C4-2B (cell line): ENCODE measurements at regions not wholly inside any gene's neighbourhood (a gene's known extent, or its start where the extent isn't known, plus 50 kb on each side); places are given as distances from the start of the nearest gene placed in this dataset.

ENCODE experiments used
- H3K27ac ChIP-seq: fragments of 450-650 bp; 2 replicates; pipeline ENCODE4 v1.5.1; 2017
- ZFX ChIP-seq: fragments of 450-650 bp; IDR thresholded peaks from 2 replicates; pipeline ENCODE4 v1.6.1; 2017
- TF ChIP-seq, protein P1 (sequence below): fragments of 450-650 bp; conservative IDR thresholded peaks from 2 replicates; pipeline ENCODE4 v1.5.1; 2017; ENCODE audit warnings: mild to moderate bottlenecking

- TF ChIP-seq, protein P1, sequence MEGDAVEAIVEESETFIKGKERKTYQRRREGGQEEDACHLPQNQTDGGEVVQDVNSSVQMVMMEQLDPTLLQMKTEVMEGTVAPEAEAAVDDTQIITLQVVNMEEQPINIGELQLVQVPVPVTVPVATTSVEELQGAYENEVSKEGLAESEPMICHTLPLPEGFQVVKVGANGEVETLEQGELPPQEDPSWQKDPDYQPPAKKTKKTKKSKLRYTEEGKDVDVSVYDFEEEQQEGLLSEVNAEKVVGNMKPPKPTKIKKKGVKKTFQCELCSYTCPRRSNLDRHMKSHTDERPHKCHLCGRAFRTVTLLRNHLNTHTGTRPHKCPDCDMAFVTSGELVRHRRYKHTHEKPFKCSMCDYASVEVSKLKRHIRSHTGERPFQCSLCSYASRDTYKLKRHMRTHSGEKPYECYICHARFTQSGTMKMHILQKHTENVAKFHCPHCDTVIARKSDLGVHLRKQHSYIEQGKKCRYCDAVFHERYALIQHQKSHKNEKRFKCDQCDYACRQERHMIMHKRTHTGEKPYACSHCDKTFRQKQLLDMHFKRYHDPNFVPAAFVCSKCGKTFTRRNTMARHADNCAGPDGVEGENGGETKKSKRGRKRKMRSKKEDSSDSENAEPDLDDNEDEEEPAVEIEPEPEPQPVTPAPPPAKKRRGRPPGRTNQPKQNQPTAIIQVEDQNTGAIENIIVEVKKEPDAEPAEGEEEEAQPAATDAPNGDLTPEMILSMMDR = no peak
- TF ChIP-seq ZFX = no peak
- no peak overlapping the region for H3K27ac ChIP-seq
These were observed 209.8 kb upstream of the IER5L start for GRCh38 chr9:129387822-129388221.

DNA sequence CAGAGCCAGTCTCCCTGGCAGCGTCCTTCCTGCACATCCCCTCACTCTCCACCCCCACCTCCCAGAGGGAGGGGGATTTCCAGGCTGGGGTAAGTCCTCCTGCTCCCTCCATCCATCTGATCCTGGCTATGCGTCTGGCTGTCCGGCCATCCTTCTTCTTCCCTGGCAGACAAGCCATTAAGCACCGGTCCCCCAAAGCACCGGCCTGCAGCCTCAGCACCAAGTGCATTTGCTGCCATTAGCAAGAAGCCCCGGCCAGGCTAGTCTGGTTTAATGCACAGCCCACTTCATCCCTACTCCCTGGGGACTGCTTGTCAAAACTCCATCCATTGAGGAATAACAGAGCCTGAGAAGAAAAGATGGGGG is 208.7 kb upstream of the IER5L start:
- TF ChIP-seq, protein P1 = no peak
- no peak for TF ChIP-seq ZFX
- no peak overlapping the region for H3K27ac ChIP-seq

DNA sequence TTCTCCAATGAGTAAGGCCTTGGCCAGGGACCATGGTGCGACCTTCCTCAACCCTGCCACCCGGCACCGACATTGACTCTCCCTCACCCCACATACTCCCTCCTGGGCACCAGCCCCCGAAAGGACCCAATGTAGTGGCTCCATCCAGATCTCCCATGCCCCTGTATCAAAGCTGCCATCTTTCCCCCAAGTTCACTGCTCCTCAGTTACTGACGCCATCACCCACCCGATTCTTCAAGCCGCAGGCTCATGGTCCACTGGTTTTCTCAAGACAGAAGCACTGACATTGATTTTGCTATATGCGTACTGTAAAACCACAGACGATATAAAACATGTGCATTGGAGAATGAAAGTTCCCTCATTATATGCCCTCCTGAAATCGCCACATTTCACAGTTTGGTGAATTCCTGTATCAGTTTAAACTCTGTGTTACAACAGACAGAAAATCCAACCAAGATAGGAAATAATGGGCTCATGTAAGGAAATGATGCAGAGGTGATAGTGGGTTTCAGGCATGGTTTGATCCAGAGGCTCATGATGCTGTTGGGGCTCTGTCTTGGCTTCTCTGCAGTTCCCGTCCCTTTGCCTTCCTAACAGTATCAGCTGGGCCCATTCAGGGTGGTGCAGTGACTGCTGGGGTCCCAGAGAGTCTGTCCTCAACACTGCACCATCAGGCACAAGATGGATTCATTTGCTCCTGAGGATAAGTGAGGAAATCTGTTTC is 207.3 kb upstream of the IER5L start:
- TF ChIP-seq, protein P1 = no peak
- no peak for TF ChIP-seq ZFX
- no peak overlapping the region for H3K27ac ChIP-seq

GRCh38 chr9:129384491-129385210 is 206.6 kb upstream of the IER5L start:
- TF ChIP-seq, protein P1 = no peak
- no peak for TF ChIP-seq ZFX
- H3K27ac ChIP-seq = no peak overlapping the region; the same call in 1 of the 2 replicates

DNA sequence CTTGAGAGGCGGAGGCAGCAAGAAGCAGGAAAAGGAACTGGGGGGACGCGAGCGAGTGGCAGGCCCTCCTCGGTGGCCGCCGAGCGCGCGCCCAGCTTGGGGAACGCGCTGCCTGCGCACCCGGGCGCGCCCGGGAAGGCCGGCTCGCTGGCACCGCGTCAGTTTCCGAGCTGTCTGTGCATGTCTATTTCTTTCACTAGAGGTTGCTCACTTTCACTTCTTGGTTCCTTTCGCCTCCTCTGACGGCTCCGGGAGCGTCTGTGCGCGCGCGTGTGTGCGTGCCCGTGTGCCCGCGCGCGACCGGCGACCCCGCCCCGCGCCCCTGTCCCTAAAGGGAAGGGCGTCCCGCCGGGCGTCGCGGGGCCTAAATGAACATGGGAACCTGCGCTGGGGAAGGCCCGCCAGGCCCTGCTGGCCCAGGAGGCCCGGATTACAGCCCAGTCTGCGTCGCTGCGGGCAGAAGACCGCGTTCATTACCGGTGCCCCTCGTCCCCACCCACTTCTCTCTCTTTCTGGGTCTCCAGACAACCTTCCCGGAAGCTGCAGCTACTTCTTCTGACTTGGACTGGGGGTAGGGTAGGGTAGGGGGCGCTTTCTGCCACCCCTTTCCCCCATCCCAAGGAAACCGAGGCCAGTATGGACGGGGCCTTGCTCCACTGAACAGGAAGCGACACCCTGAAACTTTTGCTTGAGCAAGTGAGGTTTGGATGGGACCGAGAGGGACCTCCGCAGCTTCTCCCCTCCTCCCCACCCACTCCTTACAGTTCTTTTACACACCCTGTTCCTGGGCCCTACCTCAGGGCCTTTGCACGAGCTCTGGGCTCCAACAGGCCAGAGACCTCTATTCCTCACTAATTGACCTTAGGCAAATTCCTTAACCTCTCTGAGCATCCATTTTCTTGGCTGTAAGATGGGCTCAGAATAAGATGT is 205.8 kb upstream of the IER5L start:
- TF ChIP-seq, protein P1 = no peak
- TF ChIP-seq ZFX = peak; percentile 44; the same call in 1 of the 2 replicates
- H3K27ac ChIP-seq = peak overlapping the region; percentile 98

- peak overlapping the region; percentile 98 for H3K27ac ChIP-seq
- TF ChIP-seq, protein P1 = no peak
- peak; percentile 74 for TF ChIP-seq ZFX
These were observed 205.0 kb upstream of the IER5L start for GRCh38 chr9:129383019-129383560.
